ENCODE measurements at regions not wholly inside any gene's neighbourhood (a gene's known extent, or its start where the extent isn't known, plus 50 kb on each side); places are given as distances from the start of the nearest gene placed in this dataset.

GRCh38 chr1:58402444-58402843 is 144.1 kb downstream of the OMA1 start:
- TF ChIP-seq CTCF (IDR thresholded peaks at IDR 0.05) (no peak), EZH2phosphoT487 (IDR thresholded peaks at IDR 0.05) (no peak)

All from neural progenitor cell (in vitro differentiated cells).